ENCODE measurements at regions not wholly inside any gene's neighbourhood (a gene's known extent, or its start where the extent isn't known, plus 50 kb on each side); places are given as distances from the start of the nearest gene placed in this dataset.

GRCh38 chr12:107320929-107321631 is 227.7 kb upstream of the CRY1 start:
- TF ChIP-seq MCM3 (IDR thresholded peaks at IDR 0.05) (no peak), MAFK (IDR thresholded peaks at IDR 0.05; ENCODE audit: low read length) (no peak), ZNF217 (CRISPR knock-in tag; IDR thresholded peaks at IDR 0.05) (no peak), ZNF146 (CRISPR knock-in tag; IDR thresholded peaks at IDR 0.05; ENCODE audit: unreplicated experiment) (no peak), NCOR1 (IDR thresholded peaks at IDR 0.05) (no peak), POLR2A (conservative IDR thresholded peaks at IDR 0.05) (no peak), FOXA1 (IDR thresholded peaks at IDR 0.05; ENCODE audit: borderline replicate concordance) (no peak), POLR2AphosphoS5 (IDR thresholded peaks at IDR 0.05; ENCODE audit: control insufficient read depth, insufficient read depth, low read depth, low read length) (no peak), KDM4B (IDR thresholded peaks at IDR 0.05; ENCODE audit: borderline replicate concordance in 2 of 2, low read depth in 1 of 2) (no peak)
